DND-41 (cell line): ENCODE measurements at regions not wholly inside any gene's neighbourhood (a gene's known extent, or its start where the extent isn't known, plus 50 kb on each side); places are given as distances from the start of the nearest gene placed in this dataset.

Experiments
- ATAC-seq: fragments of 200-7000 bp; cut with Tn5 transposase; 3 replicates; pipeline ENCODE4 v1.9.1; 2021; ENCODE audit warnings: low read depth; ENCODE audit not compliant: insufficient read depth
- DNase-seq: peaks from one replicate; pipeline ENCODE4 v3.0.0-alpha.2; 2020
- H2AFZ ChIP-seq: 2 replicates; pipeline ENCODE4 v1.6.0; 2012; ENCODE audit warnings: low read depth, low read length
- H3K27ac ChIP-seq: 2 replicates; pipeline ENCODE4 v1.5.1; 2012; ENCODE audit warnings: low read length, inconsistent platforms
- H3K27me3 ChIP-seq: fragments of 200-600 bp; sonication (generic); 2 replicates; pipeline ENCODE4 v1.6.0; 2012; ENCODE audit warnings: low read length, mild to moderate bottlenecking, inconsistent platforms; ENCODE audit not compliant: insufficient read depth, poor library complexity
- H3K36me3 ChIP-seq: 2 replicates; pipeline ENCODE4 v1.5.1; 2012; ENCODE audit warnings: low read length, inconsistent platforms; ENCODE audit not compliant: insufficient read depth
- H3K4me1 ChIP-seq: 2 replicates; pipeline ENCODE4 v1.5.1; 2012; ENCODE audit warnings: mild to moderate bottlenecking, low read length; ENCODE audit not compliant: insufficient read depth
- H3K4me2 ChIP-seq: 2 replicates; pipeline ENCODE4 v1.6.0; 2012; ENCODE audit warnings: mild to moderate bottlenecking, moderate library complexity, low read length, inconsistent platforms; ENCODE audit not compliant: insufficient read depth
- H3K4me3 ChIP-seq, 2 experiments: fragments of 200-600 bp in 1 of 2; shearing (Covaris generic) in 1 of 2; 2 replicates each; pipeline ENCODE4 v1.5.1; 2012 to 2016; ENCODE audit warnings: inconsistent platforms in 2 of 2, low read length in 2 of 2, mild to moderate bottlenecking in 2 of 2, low read depth in 1 of 2, moderate library complexity in 1 of 2
- H3K79me2 ChIP-seq: 2 replicates; pipeline ENCODE4 v1.6.0; 2012; ENCODE audit warnings: low read length, inconsistent platforms; ENCODE audit not compliant: insufficient read depth
- H3K9ac ChIP-seq: 2 replicates; pipeline ENCODE4 v1.6.0; 2012; ENCODE audit warnings: low read depth, mild to moderate bottlenecking, inconsistent platforms, low read length, moderate library complexity
- H3K9me3 ChIP-seq: 2 replicates; pipeline ENCODE4 v1.5.1; 2012; ENCODE audit warnings: low read length, moderate library complexity, mild to moderate bottlenecking, inconsistent platforms; ENCODE audit not compliant: insufficient read depth, severe bottlenecking
- H4K20me1 ChIP-seq: 2 replicates; pipeline ENCODE4 v1.6.0; 2012; ENCODE audit warnings: low read length; ENCODE audit not compliant: insufficient read depth
- CTCF ChIP-seq: IDR thresholded peaks from 2 replicates; pipeline ENCODE4 v1.5.1; 2012; ENCODE audit warnings: borderline replicate concordance, low read length, moderate library complexity, mild to moderate bottlenecking; ENCODE audit not compliant: poor library complexity, severe bottlenecking; ENCODE audit errors: extremely low read depth
- EZH2 ChIP-seq: IDR thresholded peaks from 3 replicates; pipeline ENCODE4 v1.6.1; 2012; ENCODE audit warnings: borderline replicate concordance, low read depth, mild to moderate bottlenecking, moderate library complexity, low read length, inconsistent platforms; ENCODE audit not compliant: severe bottlenecking

GRCh38 chr4:57220172-57220571 is 110.0 kb upstream of the IGFBP7 start:
- no peak for ATAC-seq
- DNase-seq, result no peak
- H3K9me3 ChIP-seq, result no peaks in the 10 kb centered on the region
- H3K36me3 ChIP-seq, result no peaks in the 10 kb centered on the region
- no peaks in the 10 kb centered on the region for H3K4me1 ChIP-seq
- H3K79me2 ChIP-seq, result no peaks in the 10 kb centered on the region
- no peaks in the 10 kb centered on the region for H3K27me3 ChIP-seq
- no peaks in the 10 kb centered on the region for H4K20me1 ChIP-seq
- no peak overlapping the region for H3K4me3 ChIP-seq
- H3K27ac ChIP-seq, result no peak overlapping the region
- no peak overlapping the region for H2AFZ ChIP-seq
- no peak overlapping the region for H3K9ac ChIP-seq
- no peak overlapping the region for H3K4me2 ChIP-seq
- TF ChIP-seq EZH2, result no peak
- no peak for TF ChIP-seq CTCF

- H3K4me2 ChIP-seq, result no peak overlapping the region
- no peaks in the 10 kb centered on the region for H3K36me3 ChIP-seq
- DNase-seq (no peak), ATAC-seq (no peak)
- H3K4me3 ChIP-seq, result no peak overlapping the region
- no peaks in the 10 kb centered on the region for H3K4me1 ChIP-seq
- no peak overlapping the region for H3K27ac ChIP-seq
- H3K9ac ChIP-seq, result no peak overlapping the region
- no peak overlapping the region for H2AFZ ChIP-seq
- no peak for TF ChIP-seq EZH2
- no peak for TF ChIP-seq CTCF
- no peaks in the 10 kb centered on the region for H4K20me1 ChIP-seq
- no peaks in the 10 kb centered on the region for H3K9me3 ChIP-seq
- H3K79me2 ChIP-seq, result no peaks in the 10 kb centered on the region
- H3K27me3 ChIP-seq, result no peaks in the 10 kb centered on the region
These were observed 109.2 kb upstream of the IGFBP7 start for GRCh38 chr4:57219431-57219830.

DNA sequence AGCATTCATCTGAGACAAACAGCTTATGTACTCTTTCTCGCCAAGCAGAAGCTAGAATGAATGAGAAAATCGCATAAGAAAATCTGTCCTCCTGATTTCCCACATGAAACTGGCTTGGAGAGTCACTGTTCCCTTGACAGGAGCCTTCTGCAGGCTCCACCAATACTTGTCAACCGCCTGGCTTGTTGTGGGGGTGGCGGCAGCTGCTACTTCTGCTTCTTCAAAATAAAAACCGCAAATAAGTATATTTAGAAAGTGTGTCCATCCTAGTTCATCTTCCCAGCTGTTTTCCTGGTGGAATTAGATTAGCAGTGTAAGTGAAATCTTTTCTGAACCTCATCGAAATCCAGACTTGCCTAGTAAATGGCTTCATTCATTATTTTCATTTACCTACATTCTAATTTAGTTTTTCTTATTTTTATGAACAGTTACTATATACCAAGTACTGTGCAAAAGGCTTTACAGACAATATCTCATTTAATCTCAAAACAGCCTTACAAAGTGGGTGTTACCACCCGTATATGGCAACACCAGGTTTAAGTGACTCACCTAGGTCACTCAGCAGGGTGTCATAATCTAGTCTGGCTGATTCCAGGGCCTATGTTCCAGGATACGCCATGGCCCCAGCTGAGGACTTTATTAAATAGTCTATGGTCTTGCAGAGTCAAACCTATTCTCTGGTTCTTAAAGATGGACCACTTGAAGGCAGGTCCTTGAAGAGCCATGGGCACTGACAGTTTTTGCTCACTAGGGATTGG is 104.6 kb upstream of the IGFBP7 start:
- H3K36me3 ChIP-seq, result no peaks in the 10 kb centered on the region
- H3K27ac ChIP-seq, result no peak overlapping the region
- no peak overlapping the region for H2AFZ ChIP-seq
- no peak overlapping the region for H3K9ac ChIP-seq
- no peak overlapping the region for H3K4me3 ChIP-seq
- no peaks in the 10 kb centered on the region for H3K27me3 ChIP-seq
- ATAC-seq (no peak), DNase-seq (no peak)
- TF ChIP-seq CTCF (no peak), EZH2 (no peak)
- H3K79me2 ChIP-seq, result no peaks in the 10 kb centered on the region
- no peaks in the 10 kb centered on the region for H4K20me1 ChIP-seq
- no peaks in the 10 kb centered on the region for H3K9me3 ChIP-seq
- no peaks in the 10 kb centered on the region for H3K4me1 ChIP-seq
- H3K4me2 ChIP-seq, result no peak overlapping the region
